ENCODE measurements at regions not wholly inside any gene's neighbourhood (a gene's known extent, or its start where the extent isn't known, plus 50 kb on each side); places are given as distances from the start of the nearest gene placed in this dataset.

DNA sequence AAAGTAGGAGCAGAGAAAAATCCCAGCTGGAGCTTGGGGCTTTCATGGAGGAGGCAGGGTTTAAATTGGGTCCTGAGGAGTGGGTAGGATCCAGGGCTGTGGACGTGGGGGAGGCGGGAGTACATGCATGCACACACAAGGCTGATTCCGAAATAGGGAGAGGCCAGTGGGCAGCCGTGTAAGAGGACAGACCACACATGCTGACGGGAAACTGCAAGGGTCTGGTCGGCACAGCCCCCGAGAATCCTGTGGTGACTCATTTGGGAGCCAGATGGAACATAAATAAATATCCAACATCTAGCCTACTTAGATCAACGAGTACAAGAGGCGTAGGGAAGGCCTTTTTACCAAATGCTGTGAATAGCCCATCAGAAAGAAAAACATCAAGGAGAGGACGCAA, 216.3 kb upstream of the ZNF507 start:
- H3K4me3 ChIP-seq (ENCODE audit: insufficient read depth, low read depth, low read length): no peak overlapping the region
- no peak overlapping the region for H3K4me2 ChIP-seq (ENCODE audit: low read depth, low read length)
- POLR2A ChIA-PET (ENCODE audit: unreplicated experiment): no interaction called here
- H3K9me1 ChIP-seq (ENCODE audit: insufficient read depth, low read length): no peaks in the 10 kb centered on the region
- no peak overlapping the region for H4K5ac ChIP-seq (ENCODE audit: low read depth, low read length)
- H2BK5ac ChIP-seq (ENCODE audit: low read depth, low read length, poor library complexity, severe bottlenecking): no peak overlapping the region
- no peak overlapping the region for H3K56ac ChIP-seq (ENCODE audit: extremely low read depth, insufficient read depth, low read length)
- H2BK15ac ChIP-seq (ENCODE audit: low read depth, low read length): no peak overlapping the region
- no peaks in the 10 kb centered on the region for H3K4me1 ChIP-seq (ENCODE audit: control insufficient read depth, insufficient read depth, low read length)
- H3K79me1 ChIP-seq (ENCODE audit: low read depth in 1 of 2, low read length in 2 of 2): no peaks in the 10 kb centered on the region
- TF ChIP-seq MAFK (IDR thresholded peaks at IDR 0.05; ENCODE audit: low read depth, low read length) (no peak), FOS (IDR thresholded peaks at IDR 0.05; ENCODE audit: low read depth, low read length) (no peak), POLR2A (IDR thresholded peaks at IDR 0.05; ENCODE audit: low read depth, low read length) (no peak), RCOR1 (IDR thresholded peaks at IDR 0.05; ENCODE audit: insufficient replicate concordance, low read length) (no peak), SMC3 (IDR thresholded peaks at IDR 0.05; ENCODE audit: low read depth, low read length) (no peak), MXI1 (IDR thresholded peaks at IDR 0.05; ENCODE audit: borderline replicate concordance, low read depth, low read length) (no peak), BHLHE40 (IDR thresholded peaks at IDR 0.05; ENCODE audit: low read depth, low read length) (no peak), MAZ (IDR thresholded peaks at IDR 0.05; ENCODE audit: borderline replicate concordance, low read depth, low read length) (no peak), CEBPB (IDR thresholded peaks at IDR 0.05; ENCODE audit: low read depth, low read length) (no peak)
- TF ChIP-seq, protein P1, sequence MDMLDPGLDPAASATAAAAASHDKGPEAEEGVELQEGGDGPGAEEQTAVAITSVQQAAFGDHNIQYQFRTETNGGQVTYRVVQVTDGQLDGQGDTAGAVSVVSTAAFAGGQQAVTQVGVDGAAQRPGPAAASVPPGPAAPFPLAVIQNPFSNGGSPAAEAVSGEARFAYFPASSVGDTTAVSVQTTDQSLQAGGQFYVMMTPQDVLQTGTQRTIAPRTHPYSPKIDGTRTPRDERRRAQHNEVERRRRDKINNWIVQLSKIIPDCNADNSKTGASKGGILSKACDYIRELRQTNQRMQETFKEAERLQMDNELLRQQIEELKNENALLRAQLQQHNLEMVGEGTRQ (IDR thresholded peaks at IDR 0.05; ENCODE audit: low read depth, low read length): no peak
- TF ChIP-seq, protein P2, sequence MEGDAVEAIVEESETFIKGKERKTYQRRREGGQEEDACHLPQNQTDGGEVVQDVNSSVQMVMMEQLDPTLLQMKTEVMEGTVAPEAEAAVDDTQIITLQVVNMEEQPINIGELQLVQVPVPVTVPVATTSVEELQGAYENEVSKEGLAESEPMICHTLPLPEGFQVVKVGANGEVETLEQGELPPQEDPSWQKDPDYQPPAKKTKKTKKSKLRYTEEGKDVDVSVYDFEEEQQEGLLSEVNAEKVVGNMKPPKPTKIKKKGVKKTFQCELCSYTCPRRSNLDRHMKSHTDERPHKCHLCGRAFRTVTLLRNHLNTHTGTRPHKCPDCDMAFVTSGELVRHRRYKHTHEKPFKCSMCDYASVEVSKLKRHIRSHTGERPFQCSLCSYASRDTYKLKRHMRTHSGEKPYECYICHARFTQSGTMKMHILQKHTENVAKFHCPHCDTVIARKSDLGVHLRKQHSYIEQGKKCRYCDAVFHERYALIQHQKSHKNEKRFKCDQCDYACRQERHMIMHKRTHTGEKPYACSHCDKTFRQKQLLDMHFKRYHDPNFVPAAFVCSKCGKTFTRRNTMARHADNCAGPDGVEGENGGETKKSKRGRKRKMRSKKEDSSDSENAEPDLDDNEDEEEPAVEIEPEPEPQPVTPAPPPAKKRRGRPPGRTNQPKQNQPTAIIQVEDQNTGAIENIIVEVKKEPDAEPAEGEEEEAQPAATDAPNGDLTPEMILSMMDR (conservative IDR thresholded peaks at IDR 0.05; ENCODE audit: low read depth, low read length): no peak
- TF ChIP-seq, protein P3, sequence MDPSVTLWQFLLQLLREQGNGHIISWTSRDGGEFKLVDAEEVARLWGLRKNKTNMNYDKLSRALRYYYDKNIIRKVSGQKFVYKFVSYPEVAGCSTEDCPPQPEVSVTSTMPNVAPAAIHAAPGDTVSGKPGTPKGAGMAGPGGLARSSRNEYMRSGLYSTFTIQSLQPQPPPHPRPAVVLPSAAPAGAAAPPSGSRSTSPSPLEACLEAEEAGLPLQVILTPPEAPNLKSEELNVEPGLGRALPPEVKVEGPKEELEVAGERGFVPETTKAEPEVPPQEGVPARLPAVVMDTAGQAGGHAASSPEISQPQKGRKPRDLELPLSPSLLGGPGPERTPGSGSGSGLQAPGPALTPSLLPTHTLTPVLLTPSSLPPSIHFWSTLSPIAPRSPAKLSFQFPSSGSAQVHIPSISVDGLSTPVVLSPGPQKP (IDR thresholded peaks at IDR 0.05; ENCODE audit: borderline replicate concordance, low read depth, low read length): no peak
- H3K14ac ChIP-seq (replicated peaks; ENCODE audit: low read depth, low read length): no peak overlapping the region
- intact Hi-C loops (cut with micrococcal nuclease): no loop called here
- H3K9ac ChIP-seq (ENCODE audit: low read depth, low read length): no peak overlapping the region
- H3K23ac ChIP-seq (ENCODE audit: low read depth, low read length): no peak overlapping the region
- in situ Hi-C loops (cut with MboI; ENCODE audit: low sequenced_read_pairs): no loop called here
- H3K27me3 ChIP-seq (ENCODE audit: control insufficient read depth, insufficient read depth, low read length): no peaks in the 10 kb centered on the region
- dilution Hi-C loops (cut with HindIII; ENCODE audit: low sequenced_read_pairs, unreplicated experiment): no loop called here
- no peak overlapping the region for H2BK120ac ChIP-seq (ENCODE audit: low read depth, low read length)
- CTCF ChIA-PET: no interaction called here
- H2AK9ac ChIP-seq (replicated peaks; ENCODE audit: low read depth, low read length, poor library complexity): no peak overlapping the region
- no peak overlapping the region for H3K4ac ChIP-seq (ENCODE audit: low read depth, low read length)
- H3K36me3 ChIP-seq (ENCODE audit: control insufficient read depth, insufficient read depth, low read length): no peaks in the 10 kb centered on the region
- no peak overlapping the region for H2BK20ac ChIP-seq (ENCODE audit: low read depth, low read length)
- no peak overlapping the region for H4K8ac ChIP-seq (ENCODE audit: low read depth in 2 of 2, low read length in 2 of 2)
- no TSS peak for BruUV-seq (replicated peaks)
- H2AFZ ChIP-seq (replicated peaks; ENCODE audit: low read length, poor library complexity): no peak overlapping the region
- no peak overlapping the region for H3K18ac ChIP-seq (ENCODE audit: low read depth, low read length)
- ATAC-seq (ENCODE audit: low read depth): no peak
- H4K91ac ChIP-seq (ENCODE audit: insufficient read depth, low read depth, low read length): no peak overlapping the region
- H4K20me1 ChIP-seq (ENCODE audit: insufficient read depth, low read length): no peaks in the 10 kb centered on the region
- peaks cover 3% of the 10 kb centered on the region; the same call in 1 of the 2 replicates for H3K9me3 ChIP-seq (ENCODE audit: control insufficient read depth, insufficient read depth, low read length)
- no peak overlapping the region for H2AK5ac ChIP-seq (ENCODE audit: low read depth, low read length)
- no peak for DNase-seq
- 13% methylated on average over 3 of the region's 10 CpGs; no CpG with 5 or more reads in 1 of the 2 experiments for WGBS, 2 experiments (ENCODE audit: extremely low coverage in 2 of 2, insufficient read length in 1 of 2)
- no peak overlapping the region for H3K27ac ChIP-seq (ENCODE audit: insufficient read depth, low read length)

Measured in IMR-90 (cell line).